NCI-H1092 treated with DMSO at 0.1 percent for 48 hours (cell line): ENCODE measurements at regions not wholly inside any gene's neighbourhood (a gene's known extent, or its start where the extent isn't known, plus 50 kb on each side); places are given as distances from the start of the nearest gene placed in this dataset.
A peak's percentile ranks its signal among the peaks of the same experiment; 100 is the strongest.
"Not testable (repeated sequence)": the region's sequence is repeated elsewhere in the genome, so short reads cannot be mapped to it uniquely, and the experiment has no call there.

Experiments
- DNase-seq: peaks from one replicate; lab custom pipeline; 2025; lab: John Stamatoyannopoulos, UW

DNA sequence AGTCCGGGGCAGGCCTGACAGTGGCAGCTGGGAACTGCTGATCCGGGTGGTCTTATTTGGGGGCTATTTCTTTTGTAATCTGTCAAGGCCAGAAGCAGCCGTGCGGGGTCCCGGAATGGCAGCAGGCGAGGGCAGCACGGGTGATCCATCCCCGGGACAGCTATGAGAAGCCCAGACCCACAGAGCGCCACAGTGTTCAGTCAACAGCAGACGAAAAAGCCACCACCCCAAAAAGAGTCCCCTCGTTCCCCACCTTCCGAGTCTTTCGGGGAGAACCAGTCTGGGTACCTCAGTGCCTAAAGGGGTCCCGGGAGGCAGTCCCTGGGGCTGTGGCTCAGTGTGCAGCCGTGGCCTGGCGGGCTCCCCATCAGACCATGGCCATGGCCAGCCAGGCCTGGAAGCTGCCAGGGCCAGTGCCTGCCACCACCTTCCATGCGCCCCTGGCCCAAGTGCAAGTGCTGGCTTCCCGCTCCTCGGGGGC, 125.1 kb upstream of the KCTD7 start:
- DNase-seq = no peak

DNA sequence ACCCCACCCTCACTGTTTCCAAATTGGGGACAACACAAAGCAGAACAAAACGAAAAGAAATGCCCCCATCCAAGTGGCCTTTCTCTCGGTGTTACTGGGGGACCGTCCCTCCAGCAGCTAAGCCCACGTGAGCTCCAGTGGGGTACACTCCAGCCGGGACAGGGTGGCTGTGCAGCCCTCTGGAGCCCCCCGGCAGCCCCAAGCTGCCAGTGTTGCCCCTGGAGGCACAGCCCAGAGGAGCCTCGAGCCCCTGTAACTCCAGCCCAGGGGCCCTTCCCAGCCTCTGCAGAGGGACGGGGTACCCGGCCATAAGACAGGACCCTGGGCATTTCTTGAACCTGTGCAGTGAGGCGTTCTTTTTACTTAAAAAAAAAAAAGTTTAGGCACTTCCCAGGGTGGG, 124.5 kb upstream of the KCTD7 start:
- DNase-seq = no peak

DNA sequence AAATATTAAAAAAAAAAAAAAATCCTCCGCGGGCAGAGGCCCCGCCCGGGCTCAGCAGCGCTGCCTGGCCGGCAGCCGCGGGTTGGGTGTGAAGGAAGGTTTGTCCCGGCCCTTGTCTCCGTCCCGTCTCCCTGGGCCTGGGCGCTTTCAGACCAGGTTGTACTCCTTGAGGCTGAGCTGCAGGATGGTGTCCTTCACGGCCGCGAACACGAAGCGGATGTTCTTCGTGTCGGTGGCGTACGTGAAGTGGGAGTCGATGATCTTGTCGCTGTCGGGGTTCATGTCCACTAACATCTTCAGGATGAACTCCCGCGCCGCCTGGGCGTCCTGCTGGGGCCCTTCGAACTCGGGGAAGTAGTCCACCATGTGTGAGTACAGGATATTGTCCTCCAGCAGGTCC, 123.7 kb upstream of the KCTD7 start:
- DNase-seq = no peak

DNA sequence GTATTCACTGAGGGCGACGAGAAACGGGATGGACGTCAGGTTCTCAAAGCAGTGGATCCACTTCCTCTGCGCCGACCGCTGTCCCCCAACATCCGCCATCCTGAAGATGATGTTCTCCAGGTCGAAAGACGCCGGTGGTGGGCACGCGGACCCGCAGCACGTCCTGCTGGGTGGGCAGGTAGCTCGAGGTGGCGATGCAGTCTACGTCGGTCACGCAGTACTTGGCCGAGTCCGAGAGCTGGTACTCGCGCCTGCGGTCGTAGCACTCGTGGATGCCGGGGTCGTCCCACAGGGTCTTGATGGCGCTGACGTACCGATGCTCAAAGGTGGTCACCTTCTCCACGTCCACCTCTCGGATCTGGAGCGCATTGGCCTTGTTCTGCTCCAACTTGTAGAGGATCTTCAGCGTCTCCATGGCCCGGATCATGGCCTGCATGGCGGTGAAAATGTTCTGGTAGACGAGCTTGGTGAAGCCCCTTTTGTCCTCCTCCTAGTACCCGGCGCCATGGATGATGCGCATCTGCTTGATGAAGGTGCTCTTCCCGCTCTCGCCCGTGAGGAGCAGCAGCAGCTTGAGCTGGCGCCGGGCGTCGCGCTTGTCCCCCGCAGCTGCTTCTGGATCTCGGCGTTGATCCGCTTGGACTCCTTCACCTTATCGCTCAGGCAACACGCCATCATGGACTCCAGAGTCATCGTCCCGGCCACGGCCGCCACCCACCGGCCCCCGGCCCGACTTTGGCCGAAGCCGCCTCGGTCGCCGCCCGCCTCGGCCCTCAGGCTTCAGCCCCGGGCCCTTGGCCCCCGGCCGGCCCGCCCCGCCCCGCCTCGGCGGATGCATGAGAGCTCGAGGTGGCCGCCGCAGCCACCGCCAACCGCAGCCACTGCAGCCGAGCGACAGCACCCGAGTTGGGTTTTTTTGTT, 122.9 kb upstream of the KCTD7 start:
- DNase-seq = peak; percentile 43

DNA sequence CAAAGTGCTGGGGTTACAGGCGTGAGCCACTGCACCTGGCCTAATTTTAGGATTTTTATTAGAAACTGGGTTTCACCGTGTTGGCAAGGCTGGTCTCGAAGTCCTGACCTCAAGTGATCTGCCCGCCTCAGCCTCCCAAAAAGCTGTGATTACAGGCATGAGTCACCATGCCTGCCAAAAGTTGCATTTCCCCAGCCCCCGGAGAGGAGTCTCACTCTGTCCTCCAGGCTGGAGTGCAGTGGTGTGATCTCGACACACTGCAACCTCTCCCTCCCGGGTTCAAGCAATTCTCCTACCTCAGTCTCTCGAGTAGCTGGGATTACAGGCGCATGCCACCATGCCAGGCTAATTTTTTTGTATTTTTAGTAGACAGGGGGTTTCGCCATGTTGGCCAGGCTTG, 122.0 kb upstream of the KCTD7 start:
- not testable (repeated sequence) for DNase-seq

DNA sequence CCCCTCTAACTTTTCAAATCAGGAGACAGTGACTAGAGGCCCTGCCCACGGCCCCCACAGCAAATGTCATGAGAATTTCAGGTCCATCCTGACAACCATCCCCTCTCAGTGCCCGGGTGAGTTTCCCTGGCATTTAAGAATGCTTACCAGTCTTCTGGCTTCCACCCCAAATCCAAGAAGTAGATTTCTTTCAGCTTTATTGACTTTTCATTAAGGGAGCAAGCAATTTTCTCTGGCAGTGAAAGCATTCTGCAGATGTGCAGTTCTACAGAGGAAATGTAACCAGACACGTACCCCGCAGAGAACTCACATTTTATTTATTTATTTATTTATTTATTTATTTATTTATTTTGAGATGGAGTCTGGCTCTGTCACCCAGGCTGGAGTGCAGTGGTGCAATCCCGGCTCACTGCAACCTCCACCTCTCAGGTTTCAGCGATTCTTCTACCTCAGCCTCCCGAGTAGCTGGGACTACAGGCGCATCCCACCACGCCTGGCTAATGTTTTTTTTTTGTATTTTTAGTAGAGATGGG, 120.9 kb upstream of the KCTD7 start:
- no peak for DNase-seq

DNA sequence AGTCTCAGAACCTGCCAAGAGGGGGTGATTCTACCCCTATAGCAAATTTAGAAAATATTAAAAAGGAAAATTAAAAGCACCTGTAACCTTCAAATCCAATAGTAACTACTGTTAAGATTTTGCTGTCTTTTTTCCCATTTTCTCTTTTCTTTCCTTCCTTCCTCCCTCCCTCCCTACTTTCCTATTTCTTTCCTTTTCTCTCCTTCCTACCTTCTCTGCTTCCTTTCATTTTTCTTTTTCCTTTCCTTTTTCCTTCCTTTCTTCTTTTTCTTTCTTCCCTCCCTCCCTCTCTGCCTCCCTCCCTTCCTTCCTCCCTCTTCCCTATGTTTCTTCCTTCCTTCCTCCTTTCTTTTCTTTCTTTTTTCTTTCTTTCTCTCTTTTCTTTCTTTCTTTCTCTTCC, 120.2 kb upstream of the KCTD7 start:
- DNase-seq = no peak

DNA sequence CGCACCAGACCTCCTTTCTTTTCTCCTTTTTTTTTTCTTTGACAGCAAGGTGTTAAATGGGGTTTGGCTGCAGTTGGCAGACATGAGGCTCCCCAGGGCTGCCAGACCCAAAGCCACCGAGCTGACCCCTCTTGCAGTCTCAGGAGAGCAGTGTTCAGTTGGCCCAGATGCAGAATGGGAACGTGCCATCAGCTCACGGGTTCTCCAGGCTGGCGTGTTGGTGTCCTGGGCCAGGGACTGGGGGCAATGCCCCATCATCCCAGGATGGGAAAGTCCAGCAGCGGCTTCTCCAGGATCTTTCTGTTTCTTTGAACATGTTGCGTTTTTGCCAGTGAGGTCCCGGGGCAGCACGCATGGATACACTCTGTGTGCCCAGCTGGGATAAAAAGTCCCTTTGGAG, 114.6 kb upstream of the KCTD7 start:
- no peak for DNase-seq

DNA sequence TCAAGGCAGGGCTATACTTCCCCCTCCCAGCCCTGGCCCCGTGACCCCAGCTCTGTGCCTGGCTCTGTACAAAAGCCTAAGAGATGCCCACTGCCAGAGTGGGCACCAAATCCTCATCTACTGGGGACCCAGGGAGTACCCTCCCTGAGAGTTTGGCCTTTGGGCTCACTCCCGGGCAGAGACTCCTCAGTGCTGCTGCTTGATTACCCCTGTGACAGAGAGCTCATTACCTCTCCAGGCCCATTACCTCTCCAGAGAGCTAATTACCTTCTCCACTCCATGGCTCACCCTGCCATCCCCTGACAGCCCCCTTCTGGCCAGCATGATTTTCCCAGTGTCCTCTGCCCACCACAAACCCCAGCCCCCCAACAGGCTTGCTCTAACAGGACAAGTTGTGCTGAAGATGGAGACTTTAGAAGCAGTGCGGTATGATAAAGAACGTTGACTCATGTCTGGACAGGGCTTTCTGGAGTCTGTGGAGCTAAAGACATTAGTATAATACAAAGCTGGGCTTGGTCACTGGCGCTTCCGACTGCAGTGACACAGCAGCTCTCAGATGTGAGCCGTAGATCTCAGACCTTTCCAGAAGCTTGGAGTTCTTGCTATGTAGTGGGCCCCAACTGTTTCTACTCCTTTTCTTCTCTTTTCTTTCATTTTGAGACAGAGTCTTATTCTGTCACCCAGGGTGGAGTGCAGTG, 111.3 kb upstream of the KCTD7 start:
- no peak for DNase-seq

DNA sequence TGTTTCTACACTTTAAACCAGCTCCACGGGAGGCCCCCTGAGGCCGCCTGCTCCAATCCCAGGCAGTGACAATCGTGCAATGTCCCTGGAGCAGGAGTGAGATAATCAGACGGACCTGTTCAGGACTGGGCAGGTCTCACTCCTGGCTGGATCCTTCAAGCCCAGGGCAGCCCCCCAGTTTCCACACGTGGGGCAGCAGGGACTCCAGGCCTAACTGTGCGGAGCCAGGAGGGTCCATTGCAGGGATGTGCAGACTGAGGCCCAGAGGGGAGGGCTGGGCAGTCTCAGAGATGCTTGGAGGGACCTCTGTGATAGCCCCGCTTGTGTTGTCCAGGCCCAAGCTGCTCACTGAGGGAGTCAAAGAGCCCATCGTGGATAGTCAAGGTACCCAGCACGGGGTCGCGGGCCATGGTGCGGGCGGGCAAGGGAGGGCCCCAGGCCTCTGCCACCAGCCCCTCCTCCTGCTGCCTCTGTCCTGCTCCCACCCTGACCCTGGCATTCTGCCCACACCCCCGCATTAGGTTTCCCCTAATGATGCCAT, 110.5 kb upstream of the KCTD7 start:
- DNase-seq = no peak

DNA sequence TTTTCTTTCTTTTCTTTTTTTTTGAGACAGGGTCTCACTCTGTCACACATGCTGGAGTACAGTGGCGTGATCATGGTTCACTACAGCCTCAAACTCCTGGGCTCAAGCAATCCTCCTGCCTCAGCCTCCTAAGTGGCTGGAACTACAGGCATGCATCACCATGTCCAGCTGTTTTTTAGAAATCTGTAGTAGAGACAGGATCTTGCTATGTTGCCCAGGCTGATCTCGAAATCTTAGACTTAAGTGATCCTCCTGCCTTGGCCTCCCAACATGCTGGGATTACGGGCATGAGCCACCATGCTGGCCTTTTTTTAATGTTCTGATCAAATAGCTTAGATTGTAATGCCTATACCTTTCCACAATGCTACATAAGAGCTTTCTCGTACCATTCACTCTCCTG, 107.0 kb upstream of the KCTD7 start:
- DNase-seq = no peak

DNA sequence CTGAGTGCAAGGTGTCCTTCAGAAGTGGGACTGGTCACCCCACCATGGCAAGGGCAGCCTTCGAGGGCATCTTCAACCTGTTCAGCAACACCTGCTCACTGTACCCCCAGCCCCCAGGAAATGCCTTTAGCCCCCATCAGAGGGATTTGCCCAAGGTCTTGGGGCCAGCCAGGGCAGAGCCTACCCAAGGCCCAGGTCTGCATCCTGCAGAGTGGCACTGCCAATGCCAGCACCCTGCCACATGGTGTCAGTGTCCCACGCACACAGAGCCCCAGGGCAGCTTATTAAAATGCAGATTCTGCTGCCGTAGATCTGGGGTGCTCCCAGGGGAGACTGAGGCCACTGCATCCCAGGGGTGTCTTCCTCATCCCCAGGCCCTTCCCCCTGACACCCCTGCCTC, 106.2 kb upstream of the KCTD7 start:
- no peak for DNase-seq

DNA sequence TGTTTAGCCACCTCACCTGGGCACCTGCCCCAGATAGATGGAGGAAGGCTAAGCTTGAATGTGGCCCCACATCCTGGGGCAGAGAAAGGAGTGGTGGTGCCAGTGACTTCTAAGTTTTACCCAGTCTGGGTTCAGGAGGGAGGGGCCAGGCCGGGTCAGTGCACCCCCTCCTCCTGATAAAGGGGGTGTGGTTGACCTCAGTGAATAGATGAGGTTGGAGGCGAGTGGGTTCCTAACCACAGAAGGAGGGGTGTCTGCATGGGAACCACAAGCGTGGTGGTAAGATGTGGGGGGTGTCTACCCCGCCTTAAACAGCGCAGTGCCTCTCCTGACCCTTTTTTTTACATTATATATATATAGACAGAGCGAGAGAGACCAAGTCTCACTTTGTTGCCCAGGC, 105.3 kb upstream of the KCTD7 start:
- DNase-seq = no peak

DNA sequence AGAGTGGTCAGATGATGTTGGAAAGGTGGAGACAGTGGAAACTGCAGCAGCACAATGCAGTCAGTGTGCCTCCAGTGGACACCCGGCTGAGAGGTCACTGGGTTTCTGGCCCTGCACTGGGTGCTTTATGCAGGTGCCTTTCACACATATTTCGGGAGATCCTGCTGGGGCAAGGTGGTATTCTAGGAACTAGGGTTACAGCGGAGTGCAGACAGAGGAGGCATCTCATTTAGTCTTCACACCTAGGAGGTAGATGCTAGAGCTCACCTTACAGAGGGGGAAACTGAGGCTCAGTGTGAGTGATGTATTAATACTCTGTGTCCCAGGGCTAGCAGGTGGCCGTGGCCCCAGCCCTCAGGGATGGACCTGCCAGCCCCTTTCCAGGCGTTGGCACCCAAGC, 103.9 kb upstream of the KCTD7 start:
- no peak for DNase-seq

DNA sequence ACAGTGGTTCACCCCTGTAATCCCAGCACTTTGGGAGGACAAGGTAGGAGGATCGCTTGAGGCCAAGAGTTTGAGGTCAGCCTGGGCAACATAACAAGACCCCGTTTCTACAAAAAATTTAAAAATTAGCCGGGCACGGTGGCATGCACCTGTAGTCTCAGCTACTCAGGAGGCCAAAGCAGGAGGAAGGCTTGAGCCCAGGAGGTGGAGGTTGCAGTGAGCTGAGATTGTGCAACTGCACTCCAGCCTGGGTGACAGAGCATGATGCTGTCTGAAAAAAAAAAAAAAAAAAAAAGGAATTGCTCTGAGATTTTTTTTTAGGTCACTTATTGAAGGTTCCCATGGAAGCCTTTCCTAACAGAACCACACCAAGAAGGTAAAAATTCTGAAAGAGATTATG, 101.9 kb upstream of the KCTD7 start:
- DNase-seq = not testable (repeated sequence)

DNA sequence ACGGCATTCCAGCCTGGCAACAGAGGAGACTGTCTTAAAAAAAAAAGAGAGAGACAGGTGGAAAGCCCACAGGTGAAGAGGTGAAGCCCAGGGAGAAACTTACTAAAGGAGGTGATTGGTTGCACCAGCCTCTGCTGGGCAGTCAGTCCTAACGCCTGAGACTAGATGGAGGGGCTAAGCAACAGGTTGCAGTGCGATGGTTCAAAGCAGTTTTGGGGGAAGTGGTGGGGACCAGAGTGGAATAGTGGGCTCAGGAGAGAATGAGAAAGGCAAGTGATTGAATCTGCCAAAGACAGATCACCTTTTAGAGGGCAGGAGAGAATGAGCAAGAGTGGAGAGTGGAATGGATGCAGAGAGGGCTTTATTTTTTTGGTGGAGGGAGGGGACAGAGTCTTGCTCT, 100.0 kb upstream of the KCTD7 start:
- no peak for DNase-seq

DNA sequence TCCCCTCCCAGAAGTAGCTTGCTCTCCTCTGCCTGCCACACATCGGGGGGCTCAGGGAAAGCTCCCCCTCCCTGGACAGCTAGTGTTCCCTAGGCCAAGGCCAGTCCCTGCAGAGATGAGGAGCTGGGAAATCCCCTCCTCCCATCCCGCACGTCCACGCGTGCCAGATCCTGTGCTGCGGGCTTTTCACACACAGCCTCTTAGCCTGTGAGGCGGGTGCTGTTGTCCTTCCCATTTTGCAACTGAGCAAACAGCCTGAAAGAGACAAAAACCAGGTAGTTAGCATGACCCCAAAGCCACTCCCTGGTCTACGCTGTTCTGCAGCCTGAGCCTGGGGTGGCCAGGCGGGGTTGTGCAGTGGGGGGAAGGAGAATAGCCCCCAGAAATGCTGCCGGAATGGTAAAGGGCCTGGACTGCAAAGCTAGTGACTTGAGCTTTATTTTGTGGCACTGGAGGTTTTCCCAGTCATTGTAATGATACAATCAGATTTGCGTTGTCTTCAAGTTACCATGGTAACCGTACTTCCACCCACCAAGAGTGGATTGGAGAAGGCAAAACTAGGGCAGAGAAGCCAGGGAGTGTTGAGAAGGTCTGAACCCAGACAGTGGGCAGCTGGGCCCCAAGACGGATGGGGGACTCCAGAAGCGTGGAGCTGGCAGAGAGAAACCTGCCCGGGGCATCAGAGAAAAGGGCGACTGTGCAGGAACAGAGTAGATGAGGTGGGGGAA, 98.6 kb upstream of the KCTD7 start:
- DNase-seq = no peak

DNA sequence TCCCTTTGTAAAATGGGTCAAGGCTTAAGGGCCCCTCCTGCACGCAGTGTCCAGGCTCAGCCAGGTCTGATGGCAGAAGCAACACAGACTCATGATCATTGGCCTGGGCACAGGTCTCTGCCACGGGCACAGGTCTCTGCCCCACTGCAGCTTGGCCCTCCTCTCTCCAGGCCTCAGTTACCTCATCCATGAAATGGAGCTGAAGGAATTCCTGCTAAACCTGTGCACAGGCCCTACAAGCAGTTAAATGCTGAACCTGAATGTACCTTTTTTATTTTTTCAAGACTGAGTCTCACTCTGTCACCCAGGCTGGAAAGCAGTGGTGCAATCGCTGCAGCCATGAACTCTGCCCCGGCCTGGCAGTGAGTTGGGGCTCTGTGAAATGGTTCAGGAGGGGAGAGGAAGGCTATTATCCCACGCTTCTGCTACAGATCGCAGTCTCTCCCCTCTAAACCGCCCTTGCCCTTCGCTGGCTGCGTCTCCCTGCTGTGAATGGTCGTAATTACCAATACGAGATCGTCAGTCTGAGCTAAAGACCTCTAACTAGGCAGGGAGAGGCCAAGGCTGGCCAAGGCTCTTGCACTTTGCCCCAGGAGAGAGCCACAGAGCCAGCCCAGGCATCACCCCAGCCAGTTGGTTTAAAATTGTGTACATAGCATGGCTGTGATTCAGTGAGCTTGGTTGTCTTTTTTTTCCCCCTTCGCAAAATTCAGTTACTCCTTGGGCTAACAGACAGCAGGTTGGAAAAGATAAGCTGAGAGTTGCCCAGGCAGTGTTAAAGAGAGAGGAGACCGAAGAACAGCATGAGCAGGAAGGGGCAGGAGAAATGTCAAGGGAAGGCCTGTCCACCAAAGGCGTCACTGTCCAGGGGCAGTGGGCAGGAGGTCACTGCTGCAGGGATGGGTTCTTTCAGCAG, 93.0 kb upstream of the KCTD7 start:
- DNase-seq = no peak

DNA sequence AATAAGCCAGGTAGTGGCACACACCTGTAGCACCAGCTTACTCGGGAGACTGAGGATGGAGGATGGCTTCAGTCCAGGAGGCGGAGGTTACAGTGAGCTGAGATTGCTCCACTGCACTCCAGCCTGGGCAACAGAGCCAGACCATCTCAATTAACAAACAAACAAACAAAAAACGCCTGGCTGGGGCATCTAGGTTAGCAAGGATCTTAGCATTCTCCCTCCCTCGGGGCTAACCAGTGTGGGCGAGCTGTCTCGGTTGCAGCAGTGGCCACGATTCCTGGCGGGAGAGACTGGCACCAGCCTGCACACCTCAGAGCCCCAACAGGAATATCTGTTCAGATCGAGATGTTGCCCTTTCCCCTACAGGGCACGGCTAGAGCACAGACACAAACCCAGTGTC, 91.3 kb upstream of the KCTD7 start:
- no peak for DNase-seq

DNA sequence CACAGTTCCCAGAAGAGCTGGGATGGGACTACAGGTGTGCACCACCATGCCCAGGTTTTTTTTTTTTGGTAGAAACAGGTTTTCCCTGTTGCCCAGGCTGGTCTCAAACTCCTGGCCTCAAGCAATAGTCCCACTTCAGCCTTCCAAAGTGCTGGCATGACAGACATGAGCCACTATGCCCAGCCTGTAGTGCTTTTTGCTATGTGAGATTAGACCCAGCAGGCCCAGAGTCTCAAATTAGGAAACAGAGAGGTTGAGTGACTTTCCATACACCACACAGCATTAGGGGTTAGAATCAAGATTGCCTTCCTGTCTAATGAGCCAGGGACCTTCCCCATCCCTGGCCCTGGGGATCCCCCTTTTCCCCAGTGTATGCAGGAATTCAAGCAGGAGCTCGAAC, 90.8 kb upstream of the KCTD7 start:
- DNase-seq = no peak

DNA sequence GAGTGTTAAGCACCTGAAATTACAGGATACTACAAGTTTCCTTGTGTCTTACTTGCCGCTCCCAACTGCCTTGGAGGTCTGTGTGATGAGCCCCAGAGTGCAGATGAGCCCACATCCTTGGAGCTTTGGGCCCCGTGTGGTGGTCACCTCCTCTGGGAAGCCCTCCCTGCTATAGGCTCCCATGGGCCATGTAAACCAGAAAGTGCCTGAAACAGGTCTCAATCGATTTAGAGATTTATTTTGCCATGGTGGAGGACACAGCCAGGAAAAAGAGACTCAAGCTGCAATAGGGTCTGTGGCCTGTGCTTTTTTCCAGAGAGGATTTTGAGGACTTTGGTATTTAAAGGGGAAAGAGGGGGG, 89.4 kb upstream of the KCTD7 start:
- DNase-seq = no peak
